MM.1S (cell line): ENCODE measurements at regions not wholly inside any gene's neighbourhood (a gene's known extent, or its start where the extent isn't known, plus 50 kb on each side); places are given as distances from the start of the nearest gene placed in this dataset.

Source experiments
- CTCF ChIP-seq: fragments of 300-600 bp; sonication (generic); IDR thresholded peaks from 2 replicates; pipeline ENCODE4 v1.5.1; 2016; ENCODE audit warnings: antibody characterized with exemption, low read length, mixed read lengths
- EZH2 ChIP-seq: fragments of 300-600 bp; sonication (generic); optimal IDR thresholded peaks from 2 replicates; pipeline ENCODE3; 2017; ENCODE audit warnings: low read depth, mild to moderate bottlenecking, antibody characterized with exemption, low read length, mixed read lengths

- TF ChIP-seq CTCF (no peak), EZH2 (no peak)
Observed at GRCh38 chr4:30354605-30355004, 365.6 kb upstream of the PCDH7 start.
